H1 (cell line): ENCODE measurements at regions not wholly inside any gene's neighbourhood (a gene's known extent, or its start where the extent isn't known, plus 50 kb on each side); places are given as distances from the start of the nearest gene placed in this dataset.

Source experiments
- PHF8 ChIP-seq: fragments of 200-600 bp; sonication (generic); conservative IDR thresholded peaks from 2 replicates; pipeline ENCODE4 v1.7.1; 2012; ENCODE audit warnings: low read depth, mild to moderate bottlenecking, inconsistent platforms, low read length, moderate library complexity

DNA sequence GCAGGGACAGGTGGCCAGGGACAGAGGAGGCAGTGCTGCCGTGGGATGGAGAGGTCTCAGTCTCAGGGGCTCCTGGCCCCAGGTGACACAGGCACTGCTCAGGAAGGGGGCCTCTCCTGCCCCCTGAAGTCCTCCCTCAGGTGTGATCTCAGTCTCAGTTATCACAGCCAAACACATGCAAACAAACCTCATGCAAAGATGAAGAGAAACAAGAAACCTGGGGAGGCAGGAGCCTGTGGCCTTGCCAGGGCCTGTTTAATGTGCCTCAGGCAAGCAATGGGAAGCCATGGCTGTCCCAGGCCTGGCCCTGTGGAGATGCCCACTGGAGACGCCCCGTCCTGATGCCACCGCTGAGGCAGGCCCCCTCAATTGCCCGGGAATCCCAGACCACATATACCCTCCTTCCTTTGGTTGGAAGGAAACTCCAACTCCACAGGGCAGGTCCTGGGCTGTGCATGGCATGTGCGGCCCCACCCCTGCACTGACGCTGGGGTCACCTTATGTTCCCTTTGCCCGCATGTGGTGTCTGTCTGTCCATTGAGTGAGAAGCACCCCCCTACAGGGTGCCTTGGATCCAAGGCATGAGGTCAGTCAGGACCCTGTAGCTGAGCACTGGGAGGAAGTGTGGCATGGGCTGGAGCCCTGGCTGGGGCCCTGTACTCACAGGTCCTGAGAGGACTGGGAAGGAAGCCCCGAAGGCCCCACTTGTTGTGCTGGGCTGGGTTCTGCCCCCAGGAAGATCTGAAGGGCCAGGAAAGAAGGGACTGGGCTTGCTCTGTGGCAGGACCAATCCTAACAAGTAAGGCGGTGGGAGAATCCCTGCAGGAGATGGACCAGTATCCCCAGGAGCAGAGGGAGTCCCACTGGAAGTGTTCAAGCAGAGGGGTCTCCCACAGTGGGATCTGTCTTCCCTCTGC, 68.8 kb upstream of the RAB6C start (continued):
- TF ChIP-seq PHF8, result no peak
